PC-3 (cell line): ENCODE measurements at regions not wholly inside any gene's neighbourhood (a gene's known extent, or its start where the extent isn't known, plus 50 kb on each side); places are given as distances from the start of the nearest gene placed in this dataset.

Experiments
- ATAC-seq: fragments of 200-7000 bp; cut with Tn5 transposase; 2 replicates; pipeline ENCODE4 v1.9.1; 2020; ENCODE audit warnings: mild to moderate bottlenecking, moderate library complexity
- BruUV-seq: library from RNA; stranded (reverse); fragments of 400-500 nt; replicated peaks from 2 replicates; lab custom pipeline; 2021; lab: Mats Ljungman, UMichigan
- CTCF ChIA-PET: fragments of 300-600 bp; sonication (Branson Sonifier 250); formaldehyde crosslinking; loops from one replicate; lab custom pipeline; 2022; ENCODE audit warnings: antibody characterized with exemption; lab: Charles Lee
- POLR2A ChIA-PET: fragments of 300-600 bp; sonication (Branson Sonifier 250); formaldehyde crosslinking; loops from one replicate; lab custom pipeline; 2022; ENCODE audit warnings: antibody characterized with exemption; ENCODE audit not compliant: unreplicated experiment; lab: Charles Lee
- DNase-seq: peaks from one replicate; pipeline ENCODE4 v3.0.0-alpha.2; 2015
- H2AFZ ChIP-seq: fragments of 300-600 bp; sonication (generic); 2 replicates; pipeline ENCODE4 v1.6.0; 2016; ENCODE audit warnings: antibody characterized with exemption, low read length
- H3F3A ChIP-seq: fragments of 300-600 bp; sonication (generic); one replicate; pipeline ENCODE4 v1.6.0; 2017; ENCODE audit warnings: antibody characterized with exemption, low read length, control low read depth, mild to moderate bottlenecking; ENCODE audit not compliant: unreplicated experiment
- H3K27ac ChIP-seq: fragments of 300-600 bp; sonication (generic); 2 replicates; pipeline ENCODE4 v1.5.1; 2016; ENCODE audit warnings: mild to moderate bottlenecking, low read length
- H3K27me3 ChIP-seq: fragments of 300-600 bp; sonication (generic); 2 replicates; pipeline ENCODE4 v1.6.1; 2016; ENCODE audit warnings: low read length, mixed read lengths
- H3K36me3 ChIP-seq: fragments of 300-600 bp; sonication (generic); 2 replicates; pipeline ENCODE4 v1.6.1; 2016; ENCODE audit warnings: low read depth, mixed run types, low read length, mixed read lengths
- H3K4me1 ChIP-seq: fragments of 300-600 bp; sonication (generic); 2 replicates; pipeline ENCODE4 v1.5.1; 2016; ENCODE audit warnings: low read length; ENCODE audit not compliant: insufficient read depth
- H3K4me2 ChIP-seq: fragments of 300-600 bp; sonication (generic); 2 replicates; pipeline ENCODE4 v1.6.0; 2016; ENCODE audit warnings: low read length
- H3K4me3 ChIP-seq: fragments of 300-600 bp; sonication (generic); 2 replicates; pipeline ENCODE4 v1.5.1; 2016; ENCODE audit warnings: mild to moderate bottlenecking, low read length, mixed read lengths
- H3K79me2 ChIP-seq: fragments of 300-600 bp; sonication (generic); 2 replicates; pipeline ENCODE4 v1.6.1; 2017; ENCODE audit warnings: low read length, mixed read lengths
- H3K9ac ChIP-seq: fragments of 300-600 bp; sonication (generic); 2 replicates; pipeline ENCODE4 v1.6.0; 2016; ENCODE audit warnings: mild to moderate bottlenecking, low read length
- H3K9me2 ChIP-seq: fragments of 300-600 bp; sonication (generic); replicated peaks from 2 replicates; pipeline ENCODE4 v1.6.1; 2016; ENCODE audit warnings: mixed run types, low read length, mixed read lengths
- H3K9me3 ChIP-seq: fragments of 300-600 bp; sonication (generic); 2 replicates; pipeline ENCODE4 v1.6.1; 2016; ENCODE audit warnings: low read length, mixed read lengths
- H4K20me1 ChIP-seq: fragments of 300-600 bp; sonication (generic); 2 replicates; pipeline ENCODE4 v1.6.1; 2016; ENCODE audit warnings: low read length, mixed read lengths
- CTCF ChIP-seq: fragments of 300-600 bp; sonication (generic); conservative IDR thresholded peaks from 2 replicates; pipeline ENCODE4 v1.5.1; 2017; ENCODE audit warnings: antibody characterized with exemption, low read depth, mild to moderate bottlenecking, low read length
- EZH2 ChIP-seq: fragments of 300-600 bp; sonication (generic); IDR thresholded peaks from one replicate; pipeline ENCODE4 v1.6.1; 2017; ENCODE audit warnings: antibody characterized with exemption, mild to moderate bottlenecking, low read length; ENCODE audit not compliant: unreplicated experiment
- EZH2phosphoT487 ChIP-seq: fragments of 300-600 bp; sonication (generic); IDR thresholded peaks from 2 replicates; pipeline ENCODE4 v1.6.1; 2018; ENCODE audit warnings: mild to moderate bottlenecking, antibody characterized with exemption, low read length, borderline replicate concordance
- intact Hi-C: fragments of 100-400 bp; cut with micrococcal nuclease; formaldehyde crosslinking; loops from 2 replicates; pipeline ENCODE4 v1.9.0; 2023

GRCh38 chr6:154925130-154925529, 70.0 kb upstream of the TIAM2 start:
- Histone ChIP-seq H3K36me3 (no peaks in the 10 kb centered on the region), H3K9ac (no peak overlapping the region), H3F3A (no peaks in the 10 kb centered on the region), H4K20me1 (no peaks in the 10 kb centered on the region), H2AFZ (no peak overlapping the region), H3K4me1 (no peaks in the 10 kb centered on the region), H3K4me2 (no peak overlapping the region), H3K27ac (no peak overlapping the region), H3K9me3 (no peaks in the 10 kb centered on the region), H3K4me3 (no peak overlapping the region), H3K79me2 (no peaks in the 10 kb centered on the region), H3K27me3 (no peaks in the 10 kb centered on the region), H3K9me2 (no peaks in the 10 kb centered on the region)
- no TSS peak for BruUV-seq
- no peak for ATAC-seq
- no peak for TF ChIP-seq EZH2phosphoT487
- no peak for TF ChIP-seq CTCF
- no peak for TF ChIP-seq EZH2
- no peak for DNase-seq
- CTCF ChIA-PET = no interaction called here
- intact Hi-C loops = no loop called here
- POLR2A ChIA-PET = no interaction called here

GRCh38 chr6:154926366-154926765, 68.7 kb upstream of the TIAM2 start:
- Histone ChIP-seq H3K4me1 (no peaks in the 10 kb centered on the region), H3F3A (no peaks in the 10 kb centered on the region), H3K9me2 (no peaks in the 10 kb centered on the region), H3K9ac (no peak overlapping the region), H2AFZ (no peak overlapping the region), H3K9me3 (no peaks in the 10 kb centered on the region), H3K4me2 (no peak overlapping the region), H3K4me3 (no peak overlapping the region), H4K20me1 (no peaks in the 10 kb centered on the region), H3K36me3 (no peaks in the 10 kb centered on the region), H3K27me3 (no peaks in the 10 kb centered on the region), H3K79me2 (no peaks in the 10 kb centered on the region), H3K27ac (no peak overlapping the region)
- TF ChIP-seq EZH2 (no peak), EZH2phosphoT487 (no peak), CTCF (no peak)
- BruUV-seq = no TSS peak
- ChIA-PET POLR2A (no interaction called here), CTCF (no interaction called here)
- no peak for ATAC-seq
- DNase-seq = no peak
- intact Hi-C loops = no loop called here

GRCh38 chr6:154928325-154928922, 66.7 kb upstream of the TIAM2 start:
- intact Hi-C loops = loop anchor here (1.0 kb wide), 4 partner anchors 60 to 320 kb away; no protein-coding TSS in a partner anchor
- Histone ChIP-seq H3K4me2 (no peak overlapping the region), H3K4me3 (no peak overlapping the region), H3K9me3 (no peaks in the 10 kb centered on the region), H3K79me2 (no peaks in the 10 kb centered on the region), H3K9me2 (no peaks in the 10 kb centered on the region), H3K36me3 (no peaks in the 10 kb centered on the region), H4K20me1 (no peaks in the 10 kb centered on the region), H3K4me1 (peaks cover 19% of the 10 kb centered on the region), H3K9ac (no peak overlapping the region), H2AFZ (no peak overlapping the region), H3K27me3 (no peaks in the 10 kb centered on the region), H3K27ac (no peak overlapping the region), H3F3A (no peaks in the 10 kb centered on the region)
- BruUV-seq = no TSS peak
- ChIA-PET POLR2A (no interaction called here), CTCF (interaction anchor here (0.7 to 1.4 kb wide), 3 partner anchors 54 to 73 kb away, joined by 3 to 6 read pairs (median 3); no protein-coding TSS in a partner anchor)
- DNase-seq (peak; percentile 76), ATAC-seq (peak; percentile 21; the same call in 1 of the 2 replicates)
- TF ChIP-seq EZH2phosphoT487 (no peak), CTCF (peak; percentile 81)
